ENCODE measurements at regions not wholly inside any gene's neighbourhood (a gene's known extent, or its start where the extent isn't known, plus 50 kb on each side); places are given as distances from the start of the nearest gene placed in this dataset.

GRCh38 chrX:69365349-69365748 lies 138.8 kb upstream of the NALF2 start:
- no peak for TF ChIP-seq CTCF (IDR thresholded peaks at IDR 0.05; ENCODE audit: low read depth, low read length)
- TF ChIP-seq EZH2phosphoT487 (IDR thresholded peaks at IDR 0.05; ENCODE audit: low read depth), result no peak

Measured in OCI-LY3 (cell line).